ENCODE measurements at regions not wholly inside any gene's neighbourhood (a gene's known extent, or its start where the extent isn't known, plus 50 kb on each side); places are given as distances from the start of the nearest gene placed in this dataset.

DNA sequence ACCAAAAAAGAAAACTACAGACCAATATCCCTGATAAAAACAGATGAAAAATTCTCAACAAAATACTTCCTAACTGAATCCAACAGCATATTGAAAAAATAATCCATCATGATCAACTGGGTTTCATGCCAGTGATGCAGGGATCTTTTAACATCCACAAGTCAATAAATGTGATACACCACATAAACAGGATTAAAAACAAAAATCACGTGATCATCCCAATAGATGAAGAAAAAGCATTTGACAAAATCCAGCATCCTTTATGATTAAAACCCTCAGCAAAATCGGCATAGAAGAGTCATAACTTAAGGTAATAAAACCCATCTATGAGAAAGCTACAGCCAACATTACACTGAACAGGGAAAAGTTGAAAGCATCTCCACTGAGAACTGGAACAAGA lies 107.5 kb downstream of the DCLK3 start:
- no peak overlapping the region for H4K91ac ChIP-seq (ENCODE audit: insufficient read length, low read depth, low read length)
- Mint-ChIP-seq H3K9me3 (no peaks in the 10 kb centered on the region), H3K4me1 (peaks cover 0 to 2% of the 10 kb centered on the region in 2 experiments; a peak in 1 of 4 replicates), H3K36me3 (ENCODE audit: insufficient read depth in 1 of 3, low read depth in 3 of 3) (no peaks in the 10 kb centered on the region), H3K27ac (no peak overlapping the region), H3K27me3 (ENCODE audit: low read depth) (no peaks in the 10 kb centered on the region), H3K4me3 (no peak overlapping the region)
- WGBS (ENCODE audit: extremely low coverage, insufficient read length, low lambda C conversion rate) = no CpG with 5 or more reads among the region's 2 CpGs
- no peak overlapping the region for H2AFZ ChIP-seq (ENCODE audit: low read length)
- no peak overlapping the region for H2BK12ac ChIP-seq (ENCODE audit: insufficient read length, low read depth, low read length)
- no peaks in the 10 kb centered on the region for H3K23me2 ChIP-seq (ENCODE audit: insufficient read length, low read depth, low read length, poor library complexity, severe bottlenecking)
- no peak overlapping the region for H4K5ac ChIP-seq (ENCODE audit: insufficient read length, low read depth, low read length)
- H3T11ph ChIP-seq (ENCODE audit: low read length) = no peak overlapping the region
- no peak overlapping the region for H2BK15ac ChIP-seq (ENCODE audit: low read depth, low read length)
- DNase-seq = no peak
- H3K9me3 ChIP-seq (ENCODE audit: control insufficient read depth, low read depth, low read length) = no peaks in the 10 kb centered on the region
- H3K23ac ChIP-seq (ENCODE audit: insufficient read length, low read depth, low read length) = no peak overlapping the region
- H3K18ac ChIP-seq (ENCODE audit: insufficient read length, low read depth, low read length) = no peak overlapping the region
- no peak overlapping the region for H3K14ac ChIP-seq (ENCODE audit: insufficient read depth, low read length)
- H2BK5ac ChIP-seq (ENCODE audit: insufficient read length, low read length) = no peak overlapping the region
- H3K79me1 ChIP-seq (ENCODE audit: insufficient read depth, low read depth, low read length, poor library complexity, severe bottlenecking) = no peaks in the 10 kb centered on the region
- no peaks in the 10 kb centered on the region for H3K27me3 ChIP-seq (ENCODE audit: insufficient read depth, low read length)
- no peak overlapping the region for H3K4ac ChIP-seq (ENCODE audit: low read depth, low read length)
- H2BK20ac ChIP-seq (ENCODE audit: low read depth, low read length, poor library complexity, severe bottlenecking) = no peak overlapping the region
- no peak overlapping the region for H3K56ac ChIP-seq (ENCODE audit: insufficient read length, low read depth, low read length)
- H3K4me2 ChIP-seq (ENCODE audit: insufficient read depth, insufficient read length, low read length) = no peak overlapping the region
- no peaks in the 10 kb centered on the region for H3K79me2 ChIP-seq (ENCODE audit: insufficient read depth, low read length)
- H2AK5ac ChIP-seq (ENCODE audit: insufficient read length, low read length) = no peak overlapping the region
- no peak overlapping the region for H3K9ac ChIP-seq (ENCODE audit: extremely low read depth, insufficient read length, low read length)
- no peak overlapping the region for H3K27ac ChIP-seq (ENCODE audit: insufficient read length, low read depth, low read length)
- H4K8ac ChIP-seq (replicated peaks; ENCODE audit: insufficient read length, low read depth, low read length) = no peak overlapping the region
- H3K4me1 ChIP-seq (ENCODE audit: insufficient read depth, low read length) = no peaks in the 10 kb centered on the region
- TF ChIP-seq CTCF (conservative IDR thresholded peaks at IDR 0.05) = no peak
- H4K20me1 ChIP-seq (ENCODE audit: control insufficient read depth, insufficient read depth, insufficient read length) = no peaks in the 10 kb centered on the region
- H2BK120ac ChIP-seq (ENCODE audit: low read depth, low read length, poor library complexity, severe bottlenecking) = no peak overlapping the region

All from H9 (cell line).